Coronary artery (tissue), 2 donors: ENCODE measurements at regions not wholly inside any gene's neighbourhood (a gene's known extent, or its start where the extent isn't known, plus 50 kb on each side); places are given as distances from the start of the nearest gene placed in this dataset.

Experiments used
- DNase-seq: peaks from one replicate; pipeline ENCODE4 v3.0.0-alpha.2; 2017; ENCODE audit warnings: low spot score
- H3K27ac ChIP-seq, 2 donors: fragments of 200-600 bp; sonication (generic); one replicate each; pipeline ENCODE4 v1.5.1; 2016 to 2019
- H3K4me3 ChIP-seq: fragments of 200-600 bp; sonication (generic); 2 replicates; pipeline ENCODE4 v1.5.1; 2016; ENCODE audit warnings: mild to moderate bottlenecking, moderate library complexity
- CTCF ChIP-seq: fragments of 200-600 bp; sonication (generic); IDR thresholded peaks from one replicate; pipeline ENCODE4 v1.5.1; 2019; ENCODE audit warnings: antibody characterized with exemption

GRCh38 chr18:24600076-24600654 lies 139.7 kb downstream of the HRH4 start:
- Histone ChIP-seq H3K27ac (no peak overlapping the region), H3K4me3 (no peak overlapping the region)
- peak; percentile 35 for TF ChIP-seq CTCF
- DNase-seq: no peak

- Histone ChIP-seq H3K27ac (no peak overlapping the region), H3K4me3 (no peak overlapping the region)
- TF ChIP-seq CTCF: no peak
- no peak for DNase-seq
Observed at GRCh38 chr18:24601585-24601984, 141.1 kb downstream of the HRH4 start.

- Histone ChIP-seq H3K27ac (no peak overlapping the region), H3K4me3 (no peak overlapping the region)
- no peak for DNase-seq
- no peak for TF ChIP-seq CTCF
Observed at GRCh38 chr18:24602201-24602600, 141.8 kb downstream of the HRH4 start.

- H3K27ac ChIP-seq: no peak overlapping the region
- no peak for TF ChIP-seq CTCF
- H3K4me3 ChIP-seq: no peak overlapping the region
- no peak for DNase-seq
Observed at GRCh38 chr18:24603151-24603550, 142.7 kb downstream of the HRH4 start.

- DNase-seq: no peak
- TF ChIP-seq CTCF: no peak
- Histone ChIP-seq H3K27ac (no peak overlapping the region), H3K4me3 (no peak overlapping the region)
Observed at GRCh38 chr18:24605444-24605843, 145.0 kb downstream of the HRH4 start.

GRCh38 chr18:24609254-24609653 lies 148.8 kb downstream of the HRH4 start:
- no peak for DNase-seq
- no peak for TF ChIP-seq CTCF
- no peak overlapping the region for H3K27ac ChIP-seq
- H3K4me3 ChIP-seq: no peak overlapping the region

GRCh38 chr18:24611075-24611474 lies 150.6 kb downstream of the HRH4 start:
- TF ChIP-seq CTCF: no peak
- DNase-seq: no peak
- no peak overlapping the region for H3K4me3 ChIP-seq
- no peak overlapping the region for H3K27ac ChIP-seq
